GM18519 (cell line): ENCODE measurements at regions not wholly inside any gene's neighbourhood (a gene's known extent, or its start where the extent isn't known, plus 50 kb on each side); places are given as distances from the start of the nearest gene placed in this dataset.
"Not testable (repeated sequence)": the region's sequence is repeated elsewhere in the genome, so short reads cannot be mapped to it uniquely, and the experiment has no call there.

Experiments used
- ATAC-seq: cut with Tn5 transposase; IDR thresholded peaks from one replicate; pipeline ENCODE4 v1.9.1; 2021; ENCODE audit warnings: mild to moderate bottlenecking, moderate library complexity; ENCODE audit not compliant: unreplicated experiment, low FRiP score

DNA sequence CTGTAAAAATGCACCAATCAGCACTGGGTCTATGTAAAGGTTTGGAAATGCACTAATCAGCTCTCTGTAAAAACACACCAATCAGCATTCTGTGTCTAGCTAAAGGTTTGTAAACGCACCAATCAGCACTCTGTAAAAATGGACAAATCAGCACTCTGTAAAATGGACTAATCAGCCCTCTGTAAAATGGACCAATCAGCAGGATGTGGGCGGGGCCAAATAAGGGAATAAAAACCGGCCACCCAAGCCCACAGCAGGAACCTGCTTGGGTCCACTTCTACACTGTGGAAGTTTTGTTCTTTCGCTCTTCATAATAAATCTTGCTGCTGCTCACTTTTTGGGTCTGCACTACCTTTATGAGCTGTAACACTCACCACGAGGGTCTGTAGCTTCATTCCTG is 101.0 kb downstream of the SMC2 start:
- not testable (repeated sequence) for ATAC-seq

DNA sequence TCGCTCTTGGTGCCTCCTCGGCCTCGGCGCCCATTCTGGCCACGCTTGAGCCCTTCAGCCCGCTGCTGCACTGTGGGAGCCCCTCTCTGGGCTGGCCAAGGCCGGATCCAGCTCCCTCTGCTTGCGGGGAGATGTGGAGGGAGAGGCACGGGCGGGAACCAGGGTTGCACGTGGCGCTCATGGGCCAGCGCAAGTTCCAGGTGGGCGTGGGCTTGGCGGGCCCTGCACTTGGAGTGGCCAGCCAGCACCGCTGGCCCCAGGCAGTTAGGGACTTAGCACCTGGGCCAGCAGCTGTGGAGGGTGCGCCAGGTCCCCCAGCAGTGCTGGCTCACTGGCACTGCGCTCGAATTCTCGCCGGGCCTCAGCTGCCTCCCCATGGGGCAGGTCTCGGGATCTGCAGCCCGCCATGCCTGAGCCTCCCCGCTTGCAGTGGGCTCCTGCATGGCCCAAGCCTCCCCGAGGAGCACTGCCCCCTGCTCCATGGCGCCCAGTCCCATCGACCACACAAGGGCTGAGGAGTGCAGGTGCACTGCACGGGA is 106.4 kb downstream of the SMC2 start:
- ATAC-seq: no peak

DNA sequence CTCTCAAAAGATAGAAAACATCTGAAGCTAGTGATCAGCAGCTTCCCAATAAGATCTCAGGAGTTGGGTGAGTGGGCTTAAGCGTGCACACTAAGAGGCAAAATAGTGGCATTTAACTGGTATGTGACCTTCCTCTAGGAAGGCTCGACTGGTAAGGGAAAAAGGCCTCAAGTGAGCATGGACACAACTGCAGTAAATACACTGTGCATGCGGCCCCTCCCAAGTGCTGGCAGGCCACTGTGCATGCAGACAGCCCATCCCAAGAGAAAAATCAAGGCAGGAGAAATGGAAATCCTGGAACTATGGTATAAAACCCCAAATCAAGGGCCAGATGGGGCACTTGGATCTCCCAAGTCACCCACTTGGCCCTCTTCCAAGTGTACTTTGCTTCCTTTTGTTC is 112.7 kb downstream of the SMC2 start:
- ATAC-seq: no peak

DNA sequence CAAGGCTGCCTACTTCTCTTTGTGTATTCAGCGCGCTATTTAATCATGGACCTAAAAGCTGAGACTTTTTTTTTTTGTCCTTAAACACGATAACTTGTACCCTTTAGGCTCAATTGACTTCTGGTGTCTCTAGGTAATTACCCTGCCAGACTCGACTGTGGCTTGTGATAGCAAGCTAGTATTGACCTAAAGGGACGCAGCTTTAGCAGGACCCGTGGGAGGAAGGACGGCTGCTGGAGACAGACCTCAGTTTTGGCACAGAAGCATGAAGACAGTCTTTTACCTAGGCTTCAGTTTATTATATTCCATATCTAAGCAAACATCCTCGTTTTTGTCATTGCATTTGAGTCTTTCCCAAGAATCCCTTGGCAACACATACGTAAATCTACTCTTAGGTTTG is 115.3 kb downstream of the SMC2 start:
- no peak for ATAC-seq

DNA sequence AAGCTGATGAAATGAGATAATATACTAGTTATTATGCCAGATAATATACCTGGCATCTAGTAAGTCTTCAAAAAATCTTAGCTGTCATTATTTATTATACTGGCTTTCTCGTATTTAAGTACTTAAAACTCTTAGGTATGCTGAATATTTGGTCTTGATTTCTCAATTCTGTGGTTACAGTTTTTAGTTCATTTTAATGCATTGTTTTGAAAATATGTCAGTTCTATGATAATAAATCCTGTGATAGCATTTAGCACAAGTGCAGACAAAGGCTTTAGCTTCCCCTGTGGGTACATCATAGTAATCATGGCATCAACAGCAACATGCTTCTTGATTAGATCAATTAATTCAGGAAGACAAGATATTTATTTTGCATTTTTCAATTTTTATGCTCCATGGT is 133.0 kb downstream of the SMC2 start:
- ATAC-seq: no peak

DNA sequence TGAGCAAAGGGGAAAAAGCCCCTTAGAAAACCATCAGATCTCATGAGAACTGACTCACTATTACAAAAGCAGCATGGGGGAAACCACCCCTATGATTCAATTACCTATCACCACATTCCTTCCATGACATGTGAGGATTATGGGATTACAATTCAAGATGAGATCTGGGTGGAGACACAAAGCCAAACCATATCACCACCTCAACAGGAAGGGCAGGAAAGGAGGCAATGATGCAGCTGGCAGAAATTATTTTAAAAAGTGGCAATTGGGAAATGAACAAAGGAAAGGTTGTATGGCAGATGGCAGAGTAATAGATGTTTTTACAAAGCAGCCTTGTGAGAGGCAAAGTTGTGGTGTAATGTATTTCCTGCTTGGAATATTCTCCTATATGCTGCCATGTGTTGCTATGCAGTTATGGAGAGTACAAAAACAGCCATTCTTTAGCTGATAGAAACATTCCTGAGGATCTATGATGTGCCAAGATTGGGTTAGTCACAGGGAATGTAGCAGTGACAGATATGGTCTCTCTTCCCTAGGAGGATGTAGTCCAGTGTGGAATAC is 138.8 kb downstream of the SMC2 start:
- ATAC-seq: no peak

DNA sequence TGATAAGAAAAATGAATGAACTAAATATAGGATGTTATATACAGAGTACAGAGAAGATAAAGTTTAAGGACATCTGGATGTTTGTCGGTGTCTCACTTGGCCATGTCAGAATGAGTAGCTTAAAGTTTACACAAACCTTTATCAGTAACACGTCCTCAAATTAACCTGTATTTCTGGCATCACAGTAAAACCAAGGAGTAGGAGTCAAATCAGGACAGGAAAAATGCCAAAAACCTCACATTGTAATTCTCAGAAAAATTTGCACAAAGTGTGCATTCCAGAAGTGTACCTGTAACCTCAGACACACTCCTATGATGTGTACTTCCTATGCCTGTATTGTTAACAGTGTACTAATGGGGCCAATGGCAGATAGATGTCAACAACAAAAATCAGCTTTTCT is 139.3 kb downstream of the SMC2 start:
- no peak for ATAC-seq

DNA sequence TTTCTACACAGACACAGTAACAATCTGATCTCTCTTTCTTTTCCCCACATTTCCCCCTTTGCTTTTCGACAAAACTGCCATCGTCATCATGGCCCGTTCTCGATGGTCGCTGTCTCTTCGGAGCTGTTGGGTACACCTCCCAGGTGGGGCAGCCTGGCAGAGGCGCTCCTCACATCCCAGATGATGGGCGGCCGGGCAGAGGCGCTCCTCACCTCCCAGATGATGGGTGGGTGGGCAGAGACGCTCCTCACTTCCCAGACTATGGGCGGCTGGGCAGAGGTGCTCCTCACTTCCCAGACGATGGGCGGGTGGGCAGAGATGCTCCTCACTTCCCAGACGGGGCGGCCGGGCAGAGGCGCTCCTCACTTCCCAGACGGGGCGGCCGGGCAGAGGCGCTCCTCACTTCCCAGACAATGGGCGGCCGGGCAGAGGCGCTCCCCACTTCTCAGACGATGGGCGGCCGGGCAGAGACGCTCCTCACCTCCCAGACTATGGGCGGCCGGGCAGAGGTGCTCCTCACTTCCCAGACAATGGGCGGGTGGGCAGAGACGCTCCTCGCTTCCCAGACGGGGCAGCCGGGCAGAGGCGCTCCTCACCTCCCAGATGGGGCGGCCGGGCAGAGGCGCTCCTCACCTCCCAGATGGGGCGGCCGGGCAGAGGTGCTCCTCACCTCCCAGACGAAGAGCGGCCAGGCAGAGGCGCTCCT is 140.7 kb downstream of the SMC2 start:
- ATAC-seq: not testable (repeated sequence)

DNA sequence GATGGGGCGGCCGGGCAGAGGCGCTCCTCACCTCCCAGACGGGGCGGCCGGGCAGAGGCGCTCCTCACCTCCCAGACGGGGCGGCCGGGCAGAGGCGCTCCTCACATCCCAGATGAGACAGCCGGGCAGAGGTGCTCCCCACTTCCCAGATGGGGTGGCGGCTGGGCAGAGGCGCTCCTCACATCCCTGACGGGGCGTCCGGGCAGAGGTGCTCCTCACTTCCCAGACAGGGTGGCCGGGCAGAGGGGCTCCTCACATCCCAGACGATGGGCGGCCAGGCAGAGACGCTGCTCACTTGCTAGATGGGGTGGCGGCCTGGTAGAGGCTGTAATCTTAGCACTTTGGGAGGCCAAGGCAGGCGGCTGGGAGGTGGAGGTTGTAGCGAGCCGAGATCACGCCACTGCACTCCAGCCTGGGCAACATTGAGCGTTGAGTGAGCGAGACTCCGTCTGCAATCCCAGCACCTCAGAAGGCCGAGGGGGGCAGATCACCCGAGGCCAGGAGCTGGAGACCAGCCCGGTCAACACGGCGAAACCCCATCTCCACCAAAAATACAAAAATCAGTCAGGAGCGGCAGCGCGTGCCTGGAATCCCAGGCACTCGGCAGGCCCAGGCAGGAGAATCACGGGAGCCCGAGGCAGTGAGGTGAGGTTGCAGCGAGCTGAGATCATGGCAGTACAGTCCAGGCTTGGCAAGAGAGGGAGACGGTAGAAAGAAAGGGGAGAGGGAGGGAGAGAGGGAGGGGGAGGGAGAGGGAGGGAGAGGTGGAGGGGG is 141.4 kb downstream of the SMC2 start:
- ATAC-seq: not testable (repeated sequence)

DNA sequence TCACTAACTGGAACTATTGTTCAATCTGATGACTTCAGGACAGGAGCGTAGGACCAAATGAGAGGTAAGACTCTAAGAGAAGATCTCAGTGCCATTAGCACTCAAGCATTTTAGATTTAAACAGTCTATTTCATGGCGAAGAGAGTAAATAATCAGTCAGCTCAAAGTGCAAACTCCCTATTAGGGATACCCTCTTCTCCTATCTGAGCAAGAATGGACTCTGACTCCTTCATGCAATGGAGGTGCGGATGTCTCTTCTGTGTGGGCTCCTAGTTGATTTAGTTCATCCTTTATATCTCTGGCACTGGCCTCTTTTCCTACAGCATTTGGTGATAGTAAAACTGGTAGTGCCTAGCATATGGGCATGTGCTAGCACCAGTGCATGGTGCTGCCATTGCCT is 144.6 kb downstream of the SMC2 start:
- no peak for ATAC-seq

DNA sequence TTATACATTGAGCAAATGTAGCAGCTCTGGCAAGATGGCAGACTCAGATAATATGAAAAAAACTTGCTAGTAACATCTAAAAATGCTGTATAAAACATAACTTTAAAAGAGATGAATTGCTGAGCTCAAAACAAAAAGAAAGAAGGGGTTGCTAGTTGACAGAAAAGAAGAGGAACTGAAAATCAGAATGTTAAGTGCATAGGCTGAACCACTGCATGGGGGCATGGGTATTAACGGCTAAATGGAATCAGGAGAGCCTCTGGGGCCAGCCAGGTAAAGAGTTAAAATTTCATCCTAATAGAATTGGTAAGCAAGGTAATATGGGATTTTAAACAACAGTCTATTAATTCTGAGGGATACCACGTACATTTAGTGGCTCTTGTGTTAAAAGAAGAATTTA is 146.8 kb downstream of the SMC2 start:
- no peak for ATAC-seq

DNA sequence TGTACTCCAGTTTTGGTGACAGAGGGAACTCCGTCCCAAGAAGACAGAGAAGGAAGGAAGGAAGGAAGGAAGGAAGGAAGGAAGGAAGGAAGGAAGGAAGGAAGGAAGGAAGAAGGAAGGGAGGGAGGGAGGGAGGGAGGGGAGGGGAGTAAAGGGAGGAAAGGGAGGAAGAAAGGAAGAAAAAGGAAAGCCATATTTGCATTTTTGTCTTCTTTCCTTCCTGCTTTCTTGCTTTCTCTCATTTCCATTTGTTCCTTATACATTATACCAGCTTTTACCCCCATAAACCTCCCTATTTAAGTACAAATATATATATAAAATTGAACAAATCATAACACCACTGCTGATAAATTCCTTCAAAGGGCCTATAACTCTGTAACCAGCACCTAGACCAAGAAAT is 151.8 kb downstream of the SMC2 start:
- no peak for ATAC-seq

DNA sequence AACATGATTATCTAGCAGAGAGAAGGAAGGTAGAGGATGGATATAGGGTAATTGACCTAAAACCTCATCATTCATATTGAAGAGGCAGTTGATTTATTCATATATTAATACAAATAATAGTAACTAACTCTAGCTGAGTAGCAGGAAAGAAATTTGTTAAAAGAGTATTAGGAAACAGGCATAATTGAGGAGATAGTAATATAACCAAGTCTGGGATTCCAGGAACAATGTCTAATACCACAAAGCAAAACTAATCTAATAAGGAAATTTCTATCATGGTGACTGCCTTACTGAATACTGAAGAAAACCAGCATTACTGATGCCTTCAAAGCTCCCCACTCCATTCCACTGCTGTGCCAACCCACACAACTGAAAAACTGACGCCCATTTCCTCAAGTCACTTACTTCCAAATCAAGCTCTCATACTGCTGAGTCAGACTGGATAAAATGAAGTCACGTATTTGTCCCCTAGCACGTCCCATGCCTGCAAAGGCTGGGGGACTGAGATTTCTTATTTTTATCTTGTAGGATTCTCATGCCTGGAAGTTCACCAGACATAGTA is 153.9 kb downstream of the SMC2 start:
- ATAC-seq: no peak

DNA sequence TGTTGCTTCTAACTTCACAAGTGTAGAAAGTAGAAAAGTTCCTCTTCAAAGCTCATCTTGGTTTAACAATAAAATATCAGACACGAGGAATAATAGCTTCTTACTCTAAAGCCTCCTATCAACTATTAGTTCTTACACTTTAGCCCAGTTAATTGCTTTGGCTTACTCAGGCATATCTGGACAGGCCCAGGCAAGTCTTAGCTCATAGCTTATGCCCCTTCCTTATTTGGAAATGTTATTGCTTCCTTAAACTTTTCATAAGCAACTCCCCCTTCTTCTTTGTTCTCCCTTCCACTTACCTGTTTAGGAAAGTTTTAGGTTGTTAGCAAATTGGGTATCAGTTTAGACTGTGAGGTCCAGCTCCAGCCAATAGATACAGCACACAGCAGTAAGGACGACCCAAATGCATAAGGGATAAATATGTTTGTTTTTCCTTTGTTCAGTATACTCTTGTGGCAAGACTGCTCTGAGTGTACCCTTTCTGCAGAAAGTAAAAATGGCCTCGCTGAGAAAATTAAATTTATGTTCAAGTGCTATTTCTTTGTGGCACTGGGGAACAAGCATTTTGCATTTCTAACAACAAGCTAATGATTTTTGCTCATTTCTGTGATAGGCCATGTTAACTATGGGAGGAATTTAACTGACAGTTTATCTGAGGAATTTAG is 162.1 kb downstream of the SMC2 start:
- ATAC-seq: no peak

DNA sequence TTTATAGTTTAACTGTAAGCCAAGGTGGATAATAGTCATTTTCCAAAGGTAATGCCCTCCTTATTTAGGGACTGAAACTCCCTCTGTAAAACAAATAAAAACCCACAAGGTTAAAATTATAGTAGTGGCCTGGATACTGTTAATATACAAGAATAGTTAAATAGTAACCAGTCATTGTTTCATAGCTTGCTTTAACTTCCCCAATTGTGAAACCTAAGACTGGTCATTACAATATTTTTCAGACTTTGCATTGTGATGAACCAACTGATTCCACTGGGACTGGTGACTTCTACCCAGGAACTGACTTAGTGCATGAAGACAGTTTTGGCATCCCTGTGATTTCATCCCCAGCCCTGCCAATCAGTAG is 162.6 kb downstream of the SMC2 start:
- no peak for ATAC-seq

DNA sequence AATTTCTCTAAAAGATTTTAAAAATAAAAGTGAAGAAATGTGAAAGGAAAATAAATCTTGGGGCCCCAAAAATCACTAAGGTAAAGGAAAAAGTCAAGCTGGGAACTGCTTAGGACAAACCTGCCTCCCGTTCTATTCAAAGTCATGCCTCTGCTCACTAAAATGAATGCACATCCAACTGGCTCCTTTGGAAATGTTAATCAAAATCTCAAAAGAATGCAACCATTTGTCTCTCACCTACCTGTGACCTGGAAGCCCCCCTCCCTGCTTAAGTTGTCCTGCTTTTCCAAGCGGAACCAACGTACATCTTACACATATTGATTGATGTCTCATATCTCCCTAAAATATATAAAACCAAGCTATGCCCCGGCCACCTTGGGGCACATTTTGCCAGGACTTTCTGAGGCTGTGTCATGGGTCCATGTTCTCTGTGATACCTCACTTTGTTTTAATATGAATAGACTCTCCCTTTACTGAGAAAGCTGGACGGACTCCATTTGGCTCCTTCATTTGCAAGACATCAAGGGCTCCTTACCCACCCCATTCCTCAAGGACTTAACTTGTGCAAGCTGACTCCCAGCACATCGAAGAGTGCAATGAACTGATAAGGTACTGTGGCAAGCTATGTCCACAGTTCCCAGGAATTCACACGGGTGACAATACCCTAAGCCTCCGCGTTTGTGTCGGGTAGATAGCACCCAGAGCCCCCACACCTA is 164.3 kb downstream of the SMC2 start:
- no peak for ATAC-seq

DNA sequence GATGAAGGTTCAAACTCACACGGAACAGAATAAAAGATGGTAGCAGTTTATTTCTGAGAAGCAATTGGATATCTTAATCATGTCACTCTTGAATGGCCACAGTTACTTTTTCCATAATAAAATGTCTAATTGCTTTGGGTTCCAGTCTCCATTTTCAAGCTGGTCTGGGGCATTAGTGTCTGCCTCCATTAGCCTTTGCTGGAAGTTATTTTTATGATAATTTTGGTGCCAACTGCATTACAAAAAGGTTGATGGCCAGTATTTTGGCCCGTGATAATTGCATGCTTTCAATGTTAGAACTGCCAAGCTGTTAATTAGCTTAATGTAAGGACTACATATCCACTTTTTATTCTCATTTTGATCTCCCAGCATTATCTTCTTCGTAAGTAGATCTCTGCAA is 165.9 kb downstream of the SMC2 start:
- ATAC-seq: no peak

DNA sequence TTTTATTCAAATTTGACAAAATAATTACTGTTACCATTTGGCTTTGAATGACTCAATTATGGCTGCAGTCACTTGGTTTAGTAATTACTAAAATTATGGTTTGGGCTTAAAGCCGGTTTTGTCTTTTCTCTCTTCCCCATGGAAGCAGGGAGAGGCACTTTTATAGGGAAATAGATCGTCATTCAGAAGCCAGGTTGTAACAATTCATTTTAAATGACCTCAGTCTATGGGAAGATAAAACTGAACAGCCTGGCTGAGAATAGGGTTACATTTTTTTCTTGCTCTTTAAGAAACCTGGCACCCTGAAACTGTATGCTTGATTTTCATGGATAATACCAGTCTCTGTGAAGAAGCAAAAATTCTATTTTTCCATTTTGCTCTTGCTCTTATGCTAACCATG is 169.8 kb downstream of the SMC2 start:
- ATAC-seq: no peak

DNA sequence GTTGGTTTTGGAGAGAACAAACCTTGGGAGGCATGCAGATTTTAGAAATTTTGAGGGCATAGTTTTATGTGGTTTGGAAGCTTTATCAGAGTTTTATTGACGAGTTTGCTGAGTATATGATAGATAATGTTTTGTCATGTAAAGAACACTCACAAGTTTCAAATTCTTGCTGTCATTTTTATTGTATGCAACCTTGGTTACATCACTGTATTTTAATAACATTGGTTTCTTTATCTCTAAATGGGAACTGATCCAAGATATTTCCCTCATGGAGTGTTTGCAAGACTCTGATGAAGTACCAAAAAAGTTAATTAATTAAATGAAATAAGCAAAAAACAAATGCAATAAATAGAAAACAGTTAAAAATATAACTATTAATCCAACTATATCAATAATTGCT is 170.3 kb downstream of the SMC2 start:
- no peak for ATAC-seq

DNA sequence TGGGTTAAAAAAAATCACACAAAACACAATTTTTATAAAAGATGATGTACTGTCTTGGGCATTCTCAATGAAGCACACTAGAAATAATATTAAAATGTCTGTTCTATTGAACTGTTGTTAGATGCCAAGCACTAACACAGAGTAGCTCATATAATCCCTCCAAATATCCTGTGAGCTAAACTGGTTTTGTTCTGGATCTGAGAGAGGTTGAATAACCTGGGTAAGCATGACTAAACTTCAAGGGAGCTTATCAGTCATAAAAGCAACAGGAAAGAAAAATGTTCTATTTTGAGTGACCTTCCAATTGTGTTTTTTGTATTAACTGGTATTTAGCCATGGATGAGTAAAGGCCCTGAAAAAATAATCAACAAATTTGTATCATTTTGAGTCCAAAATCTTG is 175.3 kb downstream of the SMC2 start:
- no peak for ATAC-seq
